ENCODE measurements at regions not wholly inside any gene's neighbourhood (a gene's known extent, or its start where the extent isn't known, plus 50 kb on each side); places are given as distances from the start of the nearest gene placed in this dataset.

GRCh38 chr18:65544701-65545100 lies 206.1 kb upstream of the CDH7 start:
- DNase-seq = no peak

- DNase-seq = no peak
These were observed 222.8 kb upstream of the CDH7 start for GRCh38 chr18:65527879-65528633.

GRCh38 chr18:65526099-65526498 lies 224.7 kb upstream of the CDH7 start:
- DNase-seq = no peak

- DNase-seq = no peak
These were observed 227.4 kb upstream of the CDH7 start for GRCh38 chr18:65523461-65523860.

DNA sequence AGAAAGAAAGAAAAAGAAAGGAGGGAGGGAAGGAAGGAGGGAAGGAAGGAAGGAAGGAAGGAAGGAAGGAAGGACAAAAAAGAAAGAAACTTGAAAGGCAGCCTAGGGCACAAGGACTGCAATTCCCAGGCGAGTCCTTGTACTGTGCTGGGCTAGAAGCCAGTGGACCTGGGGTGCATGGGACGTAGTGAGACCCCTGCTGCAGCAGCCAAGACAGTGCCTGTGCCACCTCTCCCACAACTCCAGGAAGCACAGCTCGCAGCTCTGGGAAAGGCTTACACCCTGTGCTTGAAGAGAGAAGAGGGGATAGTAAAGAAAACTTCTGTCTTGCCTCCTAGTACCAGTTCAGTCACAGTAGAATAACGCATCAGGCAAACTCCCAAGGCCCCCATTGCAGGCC lies 227.9 kb upstream of the CDH7 start:
- no peak for DNase-seq

- DNase-seq = no peak
These were observed 234.6 kb upstream of the CDH7 start for GRCh38 chr18:65516209-65516608.

DNA sequence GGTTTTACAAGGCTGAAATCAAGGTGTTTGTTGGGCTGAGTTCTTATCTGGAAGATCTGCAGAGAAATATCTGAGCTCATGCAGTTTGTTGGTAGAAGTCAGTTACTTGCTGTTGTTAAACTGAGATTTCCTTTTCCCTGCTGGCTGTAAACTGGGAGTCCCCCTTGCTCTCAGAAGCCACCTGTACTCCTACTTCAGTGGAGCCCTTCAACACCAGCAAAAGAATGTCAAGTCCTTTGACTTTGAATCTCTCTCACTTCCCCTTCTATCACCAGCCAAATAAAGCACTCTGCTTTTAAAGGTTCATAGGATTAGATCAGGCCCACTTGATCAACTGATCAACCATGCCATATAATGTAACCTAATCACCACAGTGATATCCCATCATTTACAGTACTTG lies 252.2 kb upstream of the CDH7 start:
- no peak for DNase-seq

DNA sequence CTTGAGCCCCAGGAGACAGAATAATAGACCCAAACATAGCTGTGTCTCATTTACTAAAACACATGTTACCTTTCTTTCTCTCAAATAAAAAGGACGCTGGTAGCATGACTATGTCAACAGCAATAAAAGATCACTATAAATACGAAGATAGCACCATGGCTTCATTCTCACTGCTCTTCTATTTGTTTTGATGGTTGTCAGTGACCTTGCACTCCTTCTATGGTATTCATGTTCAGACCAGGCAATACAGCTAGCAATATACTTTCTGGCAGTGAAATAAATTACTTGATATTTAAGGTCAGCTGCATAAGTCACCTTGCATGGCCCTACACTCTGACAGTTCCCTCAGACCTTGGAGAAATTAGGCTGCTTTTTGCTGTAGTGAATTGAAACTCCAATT lies 263.2 kb upstream of the CDH7 start:
- DNase-seq = peak; percentile 30

DNA sequence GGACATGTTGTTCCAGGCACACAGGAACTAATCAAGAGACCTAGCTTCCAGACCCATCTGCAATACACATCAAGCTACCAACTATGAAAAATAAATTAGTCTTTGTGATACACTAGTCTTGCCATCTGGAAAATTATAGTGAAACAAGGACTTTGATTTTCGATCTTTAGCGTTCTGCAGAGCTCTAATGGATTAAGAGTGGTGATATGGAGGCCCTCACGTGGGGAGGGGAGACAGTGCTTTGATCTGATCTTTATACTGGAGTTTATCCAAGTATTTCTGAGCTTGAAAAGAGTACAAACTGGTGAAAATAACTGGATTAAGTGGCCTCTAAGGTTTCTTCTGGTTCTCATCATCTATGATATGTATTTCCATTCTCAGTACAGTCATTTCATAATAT lies 273.4 kb upstream of the CDH7 start:
- no peak for DNase-seq

DNA sequence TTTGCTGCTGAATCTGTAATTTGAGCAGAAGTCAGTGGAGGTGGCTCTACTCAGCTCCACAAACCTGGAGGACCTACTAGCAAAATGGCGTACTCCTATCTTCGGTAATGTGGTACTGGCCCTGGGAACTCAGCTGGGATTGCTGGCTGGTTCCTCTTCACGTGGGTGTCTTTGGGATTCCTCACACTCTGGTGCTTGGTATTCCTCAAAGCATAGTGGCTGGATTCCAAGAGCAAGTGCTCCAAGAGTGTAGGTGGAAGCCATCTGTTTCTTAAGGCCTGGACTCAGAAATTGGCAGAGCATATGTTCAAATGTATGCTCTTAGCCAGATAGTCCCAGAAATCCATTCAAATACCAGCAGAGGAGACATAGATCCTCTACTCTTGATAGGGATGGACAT lies 281.9 kb upstream of the CDH7 start:
- DNase-seq = no peak

GRCh38 chr18:65464361-65464760 lies 286.5 kb upstream of the CDH7 start:
- no peak for DNase-seq

- DNase-seq = no peak
These were observed 291.1 kb upstream of the CDH7 start for GRCh38 chr18:65459741-65460140.

GRCh38 chr18:65458871-65459270 lies 291.9 kb upstream of the CDH7 start:
- no peak for DNase-seq

- no peak for DNase-seq
These were observed 311.6 kb upstream of the CDH7 start for GRCh38 chr18:65439188-65439587.

DNA sequence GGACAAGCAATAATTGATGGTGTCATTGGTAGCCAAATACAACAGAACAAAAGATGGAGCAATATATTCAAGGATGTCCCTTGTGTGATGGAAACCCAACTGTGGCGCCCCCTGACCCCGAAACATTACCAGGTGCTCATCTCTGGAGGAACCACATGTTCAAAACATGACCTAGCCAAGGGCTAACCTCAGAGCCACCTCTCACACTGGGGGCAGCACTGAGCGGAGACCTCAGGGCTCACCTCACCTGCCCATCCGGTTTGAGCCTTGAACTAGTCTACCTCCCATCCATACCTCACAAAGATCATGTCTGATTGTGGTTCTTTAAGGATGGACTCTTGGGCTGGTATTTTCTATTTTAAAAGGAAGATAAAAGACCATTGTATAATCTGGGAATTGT lies 314.4 kb upstream of the CDH7 start:
- DNase-seq = no peak

DNA sequence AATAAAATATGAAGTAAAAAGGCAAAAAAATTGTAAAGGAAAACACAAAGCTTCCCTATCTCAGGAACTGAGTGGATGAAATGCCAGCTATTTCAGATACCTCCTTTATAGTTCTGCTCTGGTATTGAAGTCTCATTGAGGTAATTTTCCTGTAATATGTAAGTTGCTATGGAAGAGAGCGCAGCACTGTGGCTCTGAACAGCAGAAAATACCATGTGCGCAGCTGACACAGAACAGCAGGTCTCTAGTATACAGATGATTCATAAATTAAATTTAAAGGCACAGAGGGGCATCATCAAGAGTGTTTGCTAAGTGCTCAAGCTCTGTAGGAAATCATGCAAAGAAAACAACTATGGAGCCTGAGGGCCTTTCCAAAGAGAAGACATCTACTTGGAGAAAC lies 315.3 kb upstream of the CDH7 start:
- no peak for DNase-seq

DNA sequence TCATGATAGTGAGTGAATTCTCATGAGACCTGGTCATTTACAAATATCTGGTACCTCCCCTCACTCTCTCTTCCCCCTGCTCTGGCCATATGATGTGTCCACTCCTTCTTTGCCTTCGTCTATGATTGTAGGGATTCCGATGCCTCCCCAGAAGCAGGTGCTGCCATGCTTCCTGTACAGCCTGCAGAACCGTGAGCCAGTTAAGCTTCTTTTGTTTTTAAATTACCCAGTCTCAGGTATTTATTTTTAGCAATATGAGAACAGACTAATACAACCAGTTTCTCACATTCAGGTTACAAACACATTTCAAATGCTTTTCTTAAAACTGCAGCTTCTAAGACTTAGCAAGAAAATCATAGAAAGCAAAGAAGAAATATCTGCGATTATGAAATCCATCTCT lies 321.2 kb upstream of the CDH7 start:
- DNase-seq = no peak

DNA sequence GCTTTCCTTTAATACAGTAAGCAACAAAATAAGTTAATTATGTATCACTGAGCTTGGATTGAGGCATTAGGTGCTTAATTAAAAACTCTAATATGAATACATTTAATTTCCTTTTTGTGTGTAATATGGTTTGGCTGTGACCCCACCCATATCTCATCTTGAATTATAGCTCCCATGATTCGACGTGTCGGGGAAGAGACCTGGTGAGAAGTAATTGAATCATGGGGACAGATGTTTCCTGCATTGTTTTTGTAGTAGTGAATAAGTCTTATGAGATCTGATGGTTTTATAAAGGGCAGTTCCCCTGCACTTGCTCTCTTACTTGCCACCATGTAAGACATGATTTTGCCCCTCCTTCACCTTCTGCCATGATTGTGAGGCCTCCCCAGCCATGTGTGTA lies 325.4 kb upstream of the CDH7 start:
- no peak for DNase-seq

- DNase-seq = no peak
These were observed 327.0 kb upstream of the CDH7 start for GRCh38 chr18:65423776-65424175.

GRCh38 chr18:65422544-65423136 lies 328.2 kb upstream of the CDH7 start:
- no peak for DNase-seq

GRCh38 chr18:65415098-65415497 lies 335.7 kb upstream of the CDH7 start:
- no peak for DNase-seq

- DNase-seq = no peak
These were observed 336.3 kb upstream of the CDH7 start for GRCh38 chr18:65414501-65414900.

DNA sequence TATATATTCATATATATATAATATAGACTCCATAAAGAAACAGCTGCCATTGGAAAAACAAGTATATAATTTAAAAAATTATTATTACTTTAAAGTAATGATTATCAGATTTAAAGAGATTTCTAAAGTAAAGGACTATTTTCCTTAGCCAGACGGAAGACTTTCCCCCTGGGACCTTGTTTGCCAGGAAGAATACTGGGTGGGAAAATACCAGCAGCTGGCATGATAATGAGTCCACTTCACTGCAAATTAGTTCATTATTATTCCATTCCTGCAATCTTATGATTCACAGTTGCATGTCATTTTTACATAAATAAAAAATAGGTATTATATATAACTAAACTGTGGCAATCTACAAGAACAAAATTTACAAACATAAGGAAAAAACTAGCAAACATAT lies 339.8 kb upstream of the CDH7 start:
- no peak for DNase-seq

GRCh38 chr18:65409261-65409660 lies 341.6 kb upstream of the CDH7 start:
- DNase-seq = no peak

DNA sequence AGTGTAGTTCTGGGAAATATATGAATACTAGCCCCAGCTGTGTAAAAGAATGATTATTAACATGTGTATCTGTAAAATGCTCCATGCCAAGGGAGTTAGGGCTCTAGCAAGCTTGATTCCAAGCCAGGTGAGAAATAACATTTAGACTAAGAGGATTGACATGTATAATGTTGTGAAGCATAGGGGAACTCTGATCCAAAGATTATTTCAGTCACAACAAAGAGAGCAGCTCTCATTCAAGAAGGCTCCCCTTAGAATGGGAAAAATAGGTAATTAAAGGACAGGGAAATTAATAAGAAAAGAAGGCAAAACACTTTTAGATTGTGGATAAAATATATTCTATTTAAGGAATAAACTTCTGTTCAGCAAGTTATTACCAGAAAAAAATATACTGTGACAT lies 347.3 kb upstream of the CDH7 start:
- DNase-seq = no peak
